Keratinocyte (primary cell): ENCODE measurements at regions not wholly inside any gene's neighbourhood (a gene's known extent, or its start where the extent isn't known, plus 50 kb on each side); places are given as distances from the start of the nearest gene placed in this dataset.

Experiments used
- DNase-seq: peaks from one replicate; pipeline ENCODE4 v3.0.0-alpha.2; 2011; ENCODE audit warnings: low read depth, missing footprints, low spot score
- FAIRE-seq: peaks from 2 replicates; lab custom pipeline; 2011; peaks lifted over from hg19 to GRCh38; lab: Jason Lieb, UNC
- H2AFZ ChIP-seq: 2 replicates; pipeline ENCODE4 v1.6.0; 2012; ENCODE audit warnings: low read length, control low read depth, inconsistent platforms; ENCODE audit not compliant: control insufficient read depth
- H3K27ac ChIP-seq: 2 replicates; pipeline ENCODE4 v1.5.1; 2011; ENCODE audit warnings: low read length; ENCODE audit not compliant: control insufficient read depth, insufficient read depth
- H3K27me3 ChIP-seq: 3 replicates; pipeline ENCODE4 v1.6.0; 2011; ENCODE audit warnings: low read length; ENCODE audit not compliant: control insufficient read depth, insufficient read depth; ENCODE audit errors: extremely low read depth
- H3K36me3 ChIP-seq, 2 experiments: 2 replicates in 1 of 2; 3 replicates in 1 of 2; pipeline ENCODE4 v1.5.1; 2011; ENCODE audit warnings: low read length in 2 of 2, mild to moderate bottlenecking in 1 of 2; ENCODE audit not compliant: control insufficient read depth in 2 of 2, insufficient read depth in 2 of 2; ENCODE audit errors: extremely low read depth in 1 of 2
- H3K4me1 ChIP-seq: 3 replicates; pipeline ENCODE4 v1.5.1; 2011; ENCODE audit warnings: low read length; ENCODE audit not compliant: control insufficient read depth, insufficient read depth; ENCODE audit errors: extremely low read depth
- H3K4me2 ChIP-seq: 3 replicates; pipeline ENCODE4 v1.6.0; 2011; ENCODE audit warnings: low read depth, low read length; ENCODE audit not compliant: control insufficient read depth, insufficient read depth; ENCODE audit errors: extremely low read depth
- H3K4me3 ChIP-seq, 3 experiments: fragments of 200-600 bp in 1 of 3; sonication (generic) in 1 of 3; 2 replicates in 2 of 3; 3 replicates in 1 of 3; pipeline ENCODE4 v1.5.1; 2011 to 2016; ENCODE audit warnings: low read length in 3 of 3, mild to moderate bottlenecking in 3 of 3, control low read depth in 2 of 3, inconsistent platforms in 1 of 3, low read depth in 1 of 3, mixed read lengths in 1 of 3, mixed run types in 1 of 3, moderate library complexity in 1 of 3; ENCODE audit not compliant: control insufficient read depth in 2 of 3, insufficient read depth in 2 of 3; ENCODE audit errors: extremely low read depth in 1 of 3
- H3K79me2 ChIP-seq: 2 replicates; pipeline ENCODE4 v1.6.0; 2012; ENCODE audit warnings: low read length; ENCODE audit not compliant: control insufficient read depth, insufficient read depth
- H3K9ac ChIP-seq: 3 replicates; pipeline ENCODE4 v1.6.0; 2011; ENCODE audit warnings: low read length; ENCODE audit not compliant: control insufficient read depth, insufficient read depth; ENCODE audit errors: extremely low read depth
- H3K9me1 ChIP-seq: 3 replicates; pipeline ENCODE4 v1.6.0; 2011; ENCODE audit warnings: low read length; ENCODE audit not compliant: control insufficient read depth, insufficient read depth; ENCODE audit errors: extremely low read depth
- H3K9me3 ChIP-seq: 2 replicates; pipeline ENCODE4 v1.5.1; 2012; ENCODE audit warnings: low read depth, low read length; ENCODE audit not compliant: control insufficient read depth
- H4K20me1 ChIP-seq: 3 replicates; pipeline ENCODE4 v1.6.0; 2011; ENCODE audit warnings: low read length; ENCODE audit not compliant: control insufficient read depth, insufficient read depth; ENCODE audit errors: extremely low read depth
- EZH2 ChIP-seq: IDR thresholded peaks from one replicate; pipeline ENCODE4 v1.6.1; 2012; ENCODE audit warnings: inconsistent platforms, mild to moderate bottlenecking, low read length, moderate library complexity
- dilution Hi-C: fragments of 300-500 bp; cut with MboI; formaldehyde crosslinking; loops from one replicate; pipeline ENCODE4 v1.7.0; 2020; ENCODE audit warnings: low sequenced_read_pairs; ENCODE audit not compliant: extremely low pct_ligation_motif_present
- TF ChIP-seq, protein P1 (sequence below), 3 experiments: IDR thresholded peaks in 1 of 3; conservative IDR thresholded peaks in 1 of 3; optimal IDR thresholded peaks in 1 of 3; 2 replicates in 2 of 3; 3 replicates in 1 of 3; pipeline versions ENCODE3 to v1.5.1; 2011; ENCODE audit warnings: low read length in 3 of 3, mild to moderate bottlenecking in 3 of 3, moderate library complexity in 2 of 3, control low read depth in 1 of 3, inconsistent platforms in 1 of 3; ENCODE audit not compliant: insufficient read depth in 2 of 3; ENCODE audit errors: extremely low read depth in 1 of 3

DNA sequence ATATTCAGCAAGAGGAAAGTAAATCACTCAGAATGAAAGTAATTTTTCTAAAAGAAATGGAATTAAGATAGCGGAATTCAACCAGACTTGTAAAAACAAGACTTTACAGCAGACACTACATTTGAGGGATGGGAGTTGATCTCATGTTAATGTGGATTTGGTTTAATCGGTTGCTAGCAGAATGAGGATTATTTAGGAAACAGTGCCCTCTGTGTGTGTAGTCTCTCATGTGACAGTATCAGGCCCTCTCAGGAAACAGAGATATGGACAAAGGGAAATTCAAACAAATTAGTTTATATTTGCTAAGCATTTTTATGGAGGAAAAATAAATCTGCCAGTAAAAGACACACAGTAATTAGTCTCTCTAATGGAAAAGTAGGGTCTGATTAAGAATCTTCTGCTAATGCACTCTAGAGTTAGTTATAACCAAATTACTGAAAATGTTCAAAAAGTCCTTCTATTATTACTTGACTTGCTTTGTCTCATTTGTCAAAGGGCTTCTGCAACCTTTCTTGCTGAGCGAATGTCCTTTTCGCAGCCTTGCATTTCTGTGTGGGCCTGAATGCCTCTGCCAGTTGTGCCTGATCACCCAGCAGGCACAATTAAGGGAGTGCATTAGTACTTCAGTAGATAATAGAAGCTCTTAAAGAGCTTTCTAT lies 1282.3 kb upstream of the TENM3 start:
- FAIRE-seq (no peak), DNase-seq (no peak)
- H4K20me1 ChIP-seq = no peaks in the 10 kb centered on the region
- H3K9me3 ChIP-seq = no peaks in the 10 kb centered on the region
- H3K79me2 ChIP-seq = no peaks in the 10 kb centered on the region
- H3K36me3 ChIP-seq = no peaks in the 10 kb centered on the region
- H2AFZ ChIP-seq = no peak overlapping the region
- no peak overlapping the region for H3K9ac ChIP-seq
- H3K4me1 ChIP-seq = no peaks in the 10 kb centered on the region
- H3K27ac ChIP-seq = no peak overlapping the region
- no peak overlapping the region for H3K4me3 ChIP-seq
- no peaks in the 10 kb centered on the region for H3K9me1 ChIP-seq
- H3K4me2 ChIP-seq = no peak overlapping the region
- TF ChIP-seq, protein P1, sequence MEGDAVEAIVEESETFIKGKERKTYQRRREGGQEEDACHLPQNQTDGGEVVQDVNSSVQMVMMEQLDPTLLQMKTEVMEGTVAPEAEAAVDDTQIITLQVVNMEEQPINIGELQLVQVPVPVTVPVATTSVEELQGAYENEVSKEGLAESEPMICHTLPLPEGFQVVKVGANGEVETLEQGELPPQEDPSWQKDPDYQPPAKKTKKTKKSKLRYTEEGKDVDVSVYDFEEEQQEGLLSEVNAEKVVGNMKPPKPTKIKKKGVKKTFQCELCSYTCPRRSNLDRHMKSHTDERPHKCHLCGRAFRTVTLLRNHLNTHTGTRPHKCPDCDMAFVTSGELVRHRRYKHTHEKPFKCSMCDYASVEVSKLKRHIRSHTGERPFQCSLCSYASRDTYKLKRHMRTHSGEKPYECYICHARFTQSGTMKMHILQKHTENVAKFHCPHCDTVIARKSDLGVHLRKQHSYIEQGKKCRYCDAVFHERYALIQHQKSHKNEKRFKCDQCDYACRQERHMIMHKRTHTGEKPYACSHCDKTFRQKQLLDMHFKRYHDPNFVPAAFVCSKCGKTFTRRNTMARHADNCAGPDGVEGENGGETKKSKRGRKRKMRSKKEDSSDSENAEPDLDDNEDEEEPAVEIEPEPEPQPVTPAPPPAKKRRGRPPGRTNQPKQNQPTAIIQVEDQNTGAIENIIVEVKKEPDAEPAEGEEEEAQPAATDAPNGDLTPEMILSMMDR (optimal IDR thresholded peaks at IDR 0.05 in 1 of 3, IDR thresholded peaks at IDR 0.05 in 1 of 3, conservative IDR thresholded peaks at IDR 0.05 in 1 of 3; ENCODE audit: extremely low read depth in 1 of 3, insufficient read depth in 2 of 3, low read length in 3 of 3) = no peak
- no peak for TF ChIP-seq EZH2
- dilution Hi-C loops = no loop called here
- H3K27me3 ChIP-seq = no peaks in the 10 kb centered on the region

DNA sequence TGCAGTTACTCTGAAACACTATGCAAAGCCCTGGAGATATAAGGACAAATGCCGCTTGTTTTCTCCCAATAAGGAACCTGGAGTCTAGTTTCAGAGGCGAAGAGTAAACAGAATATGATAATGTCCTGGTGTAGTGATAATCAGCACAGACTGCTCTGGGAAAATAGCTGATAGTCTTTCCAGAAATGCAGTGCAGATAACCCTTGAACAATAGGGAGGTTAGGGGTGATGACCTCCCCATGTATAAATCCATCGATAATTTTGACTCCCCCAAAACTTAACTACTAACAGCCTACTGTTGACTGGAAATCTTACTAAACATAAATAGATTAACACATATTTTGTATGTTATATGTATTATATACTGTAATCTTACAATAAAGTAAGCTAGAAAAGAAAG lies 1280.9 kb upstream of the TENM3 start:
- no peak overlapping the region for H2AFZ ChIP-seq
- dilution Hi-C loops = no loop called here
- no peak overlapping the region for H3K4me3 ChIP-seq
- H3K4me1 ChIP-seq = no peaks in the 10 kb centered on the region
- H3K9ac ChIP-seq = no peak overlapping the region
- no peaks in the 10 kb centered on the region for H3K36me3 ChIP-seq
- no peaks in the 10 kb centered on the region for H3K9me1 ChIP-seq
- TF ChIP-seq, protein P1 (optimal IDR thresholded peaks at IDR 0.05 in 1 of 3, IDR thresholded peaks at IDR 0.05 in 1 of 3, conservative IDR thresholded peaks at IDR 0.05 in 1 of 3; ENCODE audit: extremely low read depth in 1 of 3, insufficient read depth in 2 of 3, low read length in 3 of 3) = no peak
- TF ChIP-seq EZH2 = no peak
- H3K4me2 ChIP-seq = no peak overlapping the region
- H3K27ac ChIP-seq = no peak overlapping the region
- H3K79me2 ChIP-seq = no peaks in the 10 kb centered on the region
- H4K20me1 ChIP-seq = no peaks in the 10 kb centered on the region
- no peaks in the 10 kb centered on the region for H3K27me3 ChIP-seq
- DNase-seq (no peak), FAIRE-seq (no peak)
- no peaks in the 10 kb centered on the region for H3K9me3 ChIP-seq
